Heart left ventricle (tissue), 16 donors: ENCODE measurements at regions not wholly inside any gene's neighbourhood (a gene's known extent, or its start where the extent isn't known, plus 50 kb on each side); places are given as distances from the start of the nearest gene placed in this dataset.
A peak's percentile ranks its signal among the peaks of the same experiment; 100 is the strongest.

Experiments
- ATAC-seq, 4 donors: fragments of 200-7000 bp; cut with Tn5 transposase; one replicate each; pipeline ENCODE4 v1.9.1; 2020 to 2022; ENCODE audit warnings: moderate library complexity in 4 of 4, mild to moderate bottlenecking in 3 of 4, moderate number of reproducible peaks in 1 of 4
- DNase-seq, 5 donors: peaks; one replicate each; pipeline ENCODE4 v3.0.0-alpha.2; 2020
- H3K27ac ChIP-seq, 12 donors: fragments of 200-600 bp; sonication (generic) in 4 of 12; one replicate each; pipeline versions ENCODE4 v1.5.0 to v1.8.0; 2016 to 2022; ENCODE audit warnings: mild to moderate bottlenecking in 2 of 12
- H3K27me3 ChIP-seq, 9 donors: fragments of 200-600 bp; sonication (generic) in 2 of 9; one replicate each; pipeline versions ENCODE4 v1.5.1 to v1.8.0; 2016 to 2022; ENCODE audit warnings: mild to moderate bottlenecking in 3 of 9
- H3K36me3 ChIP-seq, 9 donors: fragments of 200-600 bp; sonication (generic) in 2 of 9; one replicate each; pipeline versions ENCODE4 v1.5.0 to v1.8.0; 2018 to 2022; ENCODE audit warnings: mild to moderate bottlenecking in 2 of 9
- H3K4me1 ChIP-seq, 12 donors: fragments of 200-600 bp; sonication (generic) in 4 of 12; one replicate each; pipeline versions ENCODE4 v1.5.0 to v1.8.0; 2016 to 2022; ENCODE audit warnings: mild to moderate bottlenecking in 3 of 12
- H3K4me3 ChIP-seq, 12 donors: fragments of 200-600 bp; sonication (generic) in 4 of 12; one replicate each; pipeline versions ENCODE4 v1.5.0 to v1.8.0; 2017 to 2022; ENCODE audit warnings: mild to moderate bottlenecking in 9 of 12, moderate library complexity in 4 of 12
- H3K9me3 ChIP-seq, 12 donors: fragments of 200-600 bp; sonication (generic) in 4 of 12; one replicate each; pipeline versions ENCODE4 v1.5.0 to v1.8.0; 2016 to 2022; ENCODE audit warnings: mild to moderate bottlenecking in 1 of 12
- POLR2A ChIP-seq, 2 donors: fragments of 450-650 bp; IDR thresholded peaks; one replicate each; pipeline ENCODE4 v1.6.1; 2017; ENCODE audit warnings: antibody characterized with exemption in 2 of 2, mild to moderate bottlenecking in 2 of 2, moderate library complexity in 2 of 2
- WGBS, 4 donors: extraction: QIAGEN DNeasy Blood & Tissue Kit in 2 of 4; methylation state at CpG; one replicate each; pipeline versions ENCODE4 v1.1.5 to v1.1.7; 2013 to 2018; 5-methylcytosine and 5-hydroxymethylcytosine counted together
- intact Hi-C, 10 donors: fragments of 100-400 bp; cut with DNase I; formaldehyde crosslinking; loops; one replicate each; pipeline versions ENCODE4 v1.11.1 to v1.14.2; 2022
- TF ChIP-seq, protein P1 (sequence below), 12 donors: fragments of 200-600 bp; sonication (generic) in 4 of 12; IDR thresholded peaks; one replicate each; pipeline versions ENCODE4 v1.5.0 to v1.8.0; 2018 to 2022; ENCODE audit warnings: antibody characterized with exemption in 12 of 12, mild to moderate bottlenecking in 5 of 12
- donor health status: ischemic (EF 13 %, LVEDD 7.1; RV severe dilation, severe dysfunction).
- donor health status: healthy with polysubstance abuse.
- donor health status: DM: no; HTN: yes; CAD: no.
- donor health status: DM: no; HTN: no; CAD: no.
- donor health status: ischemic (EF 25% LVEDD 6.9; RV normal size, moderate dysfunction).
- donor health status: ischemic (EF 25% LVEDD 5.7; RV mildly dilated, moderate dysfunction).
- donor health status: healthy.
- donor health status: DM: yes; HTN: yes; CAD: no.
- donor health status: ischemic (EF 35%, LVEDD 5.7; RV mildly dilated, moderate dysfunction).
- donor health status: nonischemic (EF 11% LVEDD 7.7; RV severe dilation, severe dysfunction).
- donor health status: DM: yes; HTN: yes; CAD: no.
- donor health status: PGD.
- donor health status: ischemic (EF 29% LVEDD 5.4; RV normal size, mild dysfunction).
- donor health status: nonischemic (EF 23%, LVEDD 6.1; RV moderate dilation, normal function).

DNA sequence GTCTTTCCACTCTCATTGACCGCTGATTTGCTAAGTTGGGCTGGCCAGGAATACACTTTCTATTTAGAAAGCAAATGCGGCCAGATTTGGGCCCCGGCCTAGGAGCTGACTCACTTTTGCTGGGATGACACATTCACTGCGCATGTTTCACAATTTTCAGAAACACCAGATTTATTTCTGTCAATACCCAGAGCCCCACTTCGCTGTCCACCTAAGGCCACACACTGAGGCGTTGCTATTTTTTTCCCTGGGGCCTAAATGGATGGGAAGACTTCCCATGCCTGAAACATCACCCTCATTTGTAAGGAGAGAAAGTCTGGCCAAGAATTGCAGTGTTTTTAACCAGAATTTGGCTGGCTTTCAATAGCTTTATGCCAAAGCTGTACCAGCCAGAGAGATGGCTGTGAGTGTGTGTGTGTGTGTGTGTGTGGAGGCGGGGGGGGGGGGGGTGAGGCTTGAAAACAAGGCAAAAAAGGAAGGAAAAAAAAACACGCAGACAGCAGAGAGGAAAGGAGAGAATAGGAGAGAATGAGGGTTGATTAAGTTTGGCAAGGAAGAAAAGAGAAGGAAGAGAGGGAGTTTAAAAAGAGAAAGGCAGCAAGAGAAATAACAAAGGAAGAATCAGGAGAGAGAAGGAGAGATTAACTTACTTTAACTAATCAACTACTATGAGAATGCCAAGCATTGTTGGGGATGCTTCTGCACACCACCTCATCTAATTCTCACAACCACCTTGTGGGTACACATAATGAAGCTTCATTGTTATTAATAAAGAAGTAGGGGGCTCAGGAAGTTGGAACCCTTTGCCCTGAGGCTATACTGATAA lies 261.4 kb upstream of the KLF4 start:
- Histone ChIP-seq H3K27ac (peak overlapping the region; percentile 50 to 90 (median 75)), H3K4me3 (no peak overlapping the region), H3K9me3 (no peaks in the 10 kb centered on the region), H3K4me1 (peaks cover 0 to 60% (median 32%) of the 10 kb centered on the region in 12 donors), H3K27me3 (no peaks in the 10 kb centered on the region), H3K36me3 (no peaks in the 10 kb centered on the region)
- 32 to 54% (median 37%) methylated on average over 8 of the region's 8 CpGs for WGBS, 4 donors
- TF ChIP-seq POLR2A (IDR thresholded peaks at IDR 0.05) = no peak
- TF ChIP-seq, protein P1, sequence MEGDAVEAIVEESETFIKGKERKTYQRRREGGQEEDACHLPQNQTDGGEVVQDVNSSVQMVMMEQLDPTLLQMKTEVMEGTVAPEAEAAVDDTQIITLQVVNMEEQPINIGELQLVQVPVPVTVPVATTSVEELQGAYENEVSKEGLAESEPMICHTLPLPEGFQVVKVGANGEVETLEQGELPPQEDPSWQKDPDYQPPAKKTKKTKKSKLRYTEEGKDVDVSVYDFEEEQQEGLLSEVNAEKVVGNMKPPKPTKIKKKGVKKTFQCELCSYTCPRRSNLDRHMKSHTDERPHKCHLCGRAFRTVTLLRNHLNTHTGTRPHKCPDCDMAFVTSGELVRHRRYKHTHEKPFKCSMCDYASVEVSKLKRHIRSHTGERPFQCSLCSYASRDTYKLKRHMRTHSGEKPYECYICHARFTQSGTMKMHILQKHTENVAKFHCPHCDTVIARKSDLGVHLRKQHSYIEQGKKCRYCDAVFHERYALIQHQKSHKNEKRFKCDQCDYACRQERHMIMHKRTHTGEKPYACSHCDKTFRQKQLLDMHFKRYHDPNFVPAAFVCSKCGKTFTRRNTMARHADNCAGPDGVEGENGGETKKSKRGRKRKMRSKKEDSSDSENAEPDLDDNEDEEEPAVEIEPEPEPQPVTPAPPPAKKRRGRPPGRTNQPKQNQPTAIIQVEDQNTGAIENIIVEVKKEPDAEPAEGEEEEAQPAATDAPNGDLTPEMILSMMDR (IDR thresholded peaks at IDR 0.05) = no peak
- intact Hi-C loops = loop anchor here in 1 of 10 donors (2.0 kb wide), 1 partner anchor 18 kb away; no protein-coding TSS in a partner anchor
- ATAC-seq (peak; percentile 74 to 88 (median 86)), DNase-seq (peak; percentile 80 to 88 (median 83))

DNA sequence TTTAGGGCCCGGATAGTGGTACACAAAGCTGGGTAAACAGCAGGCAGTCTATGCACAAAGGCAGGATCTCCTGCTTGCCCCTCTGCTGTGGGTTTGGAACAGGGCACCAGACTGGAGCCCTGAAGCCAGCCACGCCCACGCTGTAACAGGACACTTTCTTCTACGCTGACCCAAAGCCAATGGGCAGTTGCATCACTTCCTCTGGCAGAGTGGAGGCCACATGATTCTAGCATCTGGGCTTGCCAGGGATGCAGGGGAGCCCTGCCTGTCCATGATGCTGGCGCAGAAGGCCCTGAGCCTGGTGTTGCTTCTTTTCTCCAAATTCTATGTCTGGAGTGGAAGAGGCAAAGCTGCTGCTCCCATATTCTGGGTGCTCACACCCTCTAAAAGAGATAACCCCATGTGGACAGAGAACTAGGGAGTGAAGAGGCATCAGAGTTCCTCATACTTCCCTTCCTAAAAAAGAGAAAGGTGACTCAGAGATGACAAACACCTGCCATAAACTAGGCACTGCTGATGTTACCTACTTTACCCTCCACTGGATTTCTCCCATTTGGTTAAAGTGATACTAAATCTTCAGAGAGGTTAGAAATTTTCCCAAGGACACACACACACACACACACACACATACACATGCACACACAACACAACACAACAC lies 260.3 kb upstream of the KLF4 start:
- Histone ChIP-seq H3K27me3 (no peaks in the 10 kb centered on the region), H3K4me1 (peaks cover 0 to 52% (median 32%) of the 10 kb centered on the region in 12 donors), H3K4me3 (no peak overlapping the region), H3K9me3 (no peaks in the 10 kb centered on the region), H3K36me3 (no peaks in the 10 kb centered on the region), H3K27ac (peak overlapping the region; percentile 50 to 90 (median 75))
- TF ChIP-seq, protein P1 (IDR thresholded peaks at IDR 0.05) = no peak
- TF ChIP-seq POLR2A (IDR thresholded peaks at IDR 0.05) = no peak
- ATAC-seq (peak; percentile 93 to 95 (median 94)), DNase-seq (peak; percentile 85 to 93 (median 86))
- 37 to 69% (median 50%) methylated on average over 5 of the region's 5 CpGs for WGBS, 4 donors
- intact Hi-C loops = loop anchor here in 1 of 10 donors (2.0 to 10.0 kb wide), 2 partner anchors 17 to 115 kb away; no protein-coding TSS in a partner anchor

DNA sequence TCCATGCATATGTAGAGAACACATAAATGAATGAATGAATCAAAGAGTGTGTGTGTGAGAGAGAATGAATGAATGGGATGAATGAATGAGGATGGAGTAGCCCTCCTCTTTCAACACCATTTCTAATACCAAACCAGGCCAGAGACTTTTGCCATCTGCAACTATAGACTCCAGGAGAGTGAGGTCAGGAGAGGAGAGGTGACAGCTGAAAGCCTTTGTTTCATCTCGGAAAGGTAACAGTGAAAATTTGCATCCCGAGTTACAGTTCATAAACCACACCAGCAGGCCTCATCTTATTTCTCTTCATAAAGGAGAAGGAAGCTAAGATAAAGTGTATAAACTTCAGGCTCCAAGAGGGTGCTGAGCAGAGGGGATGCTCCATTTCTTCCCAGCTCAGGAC lies 255.3 kb upstream of the KLF4 start:
- no peak for TF ChIP-seq POLR2A (IDR thresholded peaks at IDR 0.05)
- TF ChIP-seq, protein P1 (IDR thresholded peaks at IDR 0.05) = no peak
- Histone ChIP-seq H3K9me3 (no peaks in the 10 kb centered on the region), H3K27ac (no peak overlapping the region), H3K27me3 (no peaks in the 10 kb centered on the region), H3K36me3 (no peaks in the 10 kb centered on the region), H3K4me3 (no peak overlapping the region), H3K4me1 (peaks cover 0 to 28% (median 17%) of the 10 kb centered on the region in 12 donors)
- 86 to 92% (median 89%) methylated on average over 2 of the region's 2 CpGs for WGBS, 4 donors
- DNase-seq = no peak
- ATAC-seq = no peak
- intact Hi-C loops = loop anchor here in 1 of 10 donors (10.0 kb wide), 1 partner anchor 110 kb away; no protein-coding TSS in a partner anchor
